OCI-LY1 (cell line): ENCODE measurements at regions not wholly inside any gene's neighbourhood (a gene's known extent, or its start where the extent isn't known, plus 50 kb on each side); places are given as distances from the start of the nearest gene placed in this dataset.

Experiments
- H2AFZ ChIP-seq: fragments of 200-600 bp; sonication (generic), shearing (Covaris generic); 2 replicates; pipeline ENCODE4 v1.6.0; 2014; ENCODE audit warnings: antibody characterized with exemption, mild to moderate bottlenecking, low read length
- H3F3A ChIP-seq: fragments of 200-600 bp; sonication (generic), shearing (Covaris generic); 2 replicates; pipeline ENCODE4 v1.6.0; 2014; ENCODE audit warnings: mild to moderate bottlenecking, antibody characterized with exemption, low read length, moderate library complexity; ENCODE audit not compliant: insufficient read depth
- H3K27ac ChIP-seq: fragments of 200-600 bp; sonication (generic); 2 replicates; pipeline ENCODE4 v1.5.1; 2014; ENCODE audit warnings: low read length, mixed run types, mild to moderate bottlenecking, low read depth; ENCODE audit not compliant: poor library complexity, severe bottlenecking
- H3K27me3 ChIP-seq: fragments of 200-600 bp; sonication (generic); 2 replicates; pipeline ENCODE4 v1.6.0; 2014; ENCODE audit warnings: antibody characterized with exemption, mild to moderate bottlenecking, low read length, moderate library complexity; ENCODE audit not compliant: insufficient read depth
- H3K36me3 ChIP-seq: fragments of 200-600 bp; sonication (generic); 2 replicates; pipeline ENCODE4 v1.6.1; 2014; ENCODE audit warnings: mild to moderate bottlenecking, antibody characterized with exemption, low read length, moderate library complexity, mixed read lengths; ENCODE audit not compliant: insufficient read depth
- H3K4me1 ChIP-seq: fragments of 200-600 bp; sonication (generic); 2 replicates; pipeline ENCODE4 v1.5.1; 2014; ENCODE audit warnings: mild to moderate bottlenecking, low read length, moderate library complexity; ENCODE audit not compliant: insufficient read depth, severe bottlenecking
- H3K4me2 ChIP-seq: fragments of 200-600 bp; sonication (generic), shearing (Covaris generic); 2 replicates; pipeline ENCODE4 v1.6.1; 2014; ENCODE audit warnings: low read length
- H3K4me3 ChIP-seq: fragments of 200-600 bp; sonication (generic); 2 replicates; pipeline ENCODE4 v1.5.1; 2014; ENCODE audit warnings: low read length, low read depth, mild to moderate bottlenecking, mixed read lengths; ENCODE audit not compliant: poor library complexity, severe bottlenecking
- H3K79me2 ChIP-seq: fragments of 200-600 bp; shearing (Covaris generic); 2 replicates; pipeline ENCODE4 v1.6.1; 2016; ENCODE audit warnings: mixed run types, low read length, mixed read lengths; ENCODE audit not compliant: insufficient read depth
- H3K9ac ChIP-seq: fragments of 200-600 bp; sonication (generic), shearing (Covaris generic); 2 replicates; pipeline ENCODE4 v1.6.1; 2014; ENCODE audit warnings: mild to moderate bottlenecking, low read length, mixed read lengths
- H3K9me2 ChIP-seq: fragments of 200-600 bp; sonication (generic), shearing (Covaris generic); 2 replicates; pipeline ENCODE4 v1.6.1; 2014; ENCODE audit warnings: low read depth, mild to moderate bottlenecking, low read length, mixed read lengths
- H3K9me3 ChIP-seq: fragments of 200-600 bp; shearing (Covaris generic); 2 replicates; pipeline ENCODE4 v1.6.1; 2014; ENCODE audit warnings: low read length, mixed read lengths
- H4K20me1 ChIP-seq: fragments of 200-600 bp; sonication (generic), shearing (Covaris generic); 2 replicates; pipeline ENCODE4 v1.6.0; 2016; ENCODE audit warnings: mild to moderate bottlenecking, low read length; ENCODE audit not compliant: insufficient read depth
- CTCF ChIP-seq: fragments of 200-600 bp; sonication (generic), shearing (Covaris generic); IDR thresholded peaks from 2 replicates; pipeline ENCODE4 v1.5.1; 2017; ENCODE audit warnings: mild to moderate bottlenecking, antibody characterized with exemption, low read length, moderate library complexity, mixed read lengths
- EZH2 ChIP-seq: fragments of 200-600 bp; sonication (generic), shearing (Covaris generic); IDR thresholded peaks from 2 replicates; pipeline ENCODE4 v1.8.0; 2017; ENCODE audit warnings: borderline replicate concordance, mixed run types, mild to moderate bottlenecking, antibody characterized with exemption, low read length, moderate library complexity, mixed read lengths

- H3K9me3 ChIP-seq = no peaks in the 10 kb centered on the region
- H3K9me2 ChIP-seq = no peaks in the 10 kb centered on the region
- H3F3A ChIP-seq = no peaks in the 10 kb centered on the region
- H4K20me1 ChIP-seq = no peaks in the 10 kb centered on the region
- H3K4me1 ChIP-seq = peaks cover 6% of the 10 kb centered on the region
- H3K36me3 ChIP-seq = no peaks in the 10 kb centered on the region
- TF ChIP-seq CTCF (no peak), EZH2 (no peak)
- H3K79me2 ChIP-seq = no peaks in the 10 kb centered on the region
- no peak overlapping the region for H3K27ac ChIP-seq
- no peak overlapping the region for H3K4me2 ChIP-seq
- H3K27me3 ChIP-seq = no peaks in the 10 kb centered on the region
- H2AFZ ChIP-seq = no peak overlapping the region
- H3K4me3 ChIP-seq = no peak overlapping the region
- no peak overlapping the region for H3K9ac ChIP-seq
Observed at GRCh38 chr5:4734348-4734747, 405.8 kb upstream of the ADAMTS16 start.

GRCh38 chr5:4735261-4735660, 404.9 kb upstream of the ADAMTS16 start:
- TF ChIP-seq CTCF (no peak), EZH2 (no peak)
- H3K4me2 ChIP-seq = no peak overlapping the region
- H3K9me3 ChIP-seq = no peaks in the 10 kb centered on the region
- H2AFZ ChIP-seq = no peak overlapping the region
- H3K9me2 ChIP-seq = no peaks in the 10 kb centered on the region
- peaks cover 3% of the 10 kb centered on the region for H3K4me1 ChIP-seq
- no peaks in the 10 kb centered on the region for H3K36me3 ChIP-seq
- H3K79me2 ChIP-seq = no peaks in the 10 kb centered on the region
- H3K4me3 ChIP-seq = no peak overlapping the region
- H3K9ac ChIP-seq = no peak overlapping the region
- H3F3A ChIP-seq = no peaks in the 10 kb centered on the region
- no peaks in the 10 kb centered on the region for H4K20me1 ChIP-seq
- H3K27ac ChIP-seq = no peak overlapping the region
- H3K27me3 ChIP-seq = no peaks in the 10 kb centered on the region

- Histone ChIP-seq H3K79me2 (no peaks in the 10 kb centered on the region), H2AFZ (no peak overlapping the region), H3K4me2 (no peak overlapping the region), H3K9me2 (no peaks in the 10 kb centered on the region), H3K27me3 (no peaks in the 10 kb centered on the region), H3K27ac (no peak overlapping the region), H4K20me1 (no peaks in the 10 kb centered on the region), H3F3A (no peaks in the 10 kb centered on the region), H3K9me3 (no peaks in the 10 kb centered on the region; the same call in 1 of the 2 replicates), H3K9ac (no peak overlapping the region), H3K36me3 (no peaks in the 10 kb centered on the region), H3K4me1 (peaks cover 6% of the 10 kb centered on the region), H3K4me3 (no peak overlapping the region)
- TF ChIP-seq CTCF = no peak
- no peak for TF ChIP-seq EZH2
Observed at GRCh38 chr5:4737868-4738267, 402.3 kb upstream of the ADAMTS16 start.
